Astrocyte (in vitro differentiated cells and primary cell): ENCODE measurements at regions not wholly inside any gene's neighbourhood (a gene's known extent, or its start where the extent isn't known, plus 50 kb on each side); places are given as distances from the start of the nearest gene placed in this dataset.

Source experiments
- CTCF ChIP-seq: IDR thresholded peaks from 2 replicates; pipeline ENCODE4 v1.5.1; 2011; ENCODE audit warnings: low read depth, mild to moderate bottlenecking, inconsistent platforms, low read length, moderate library complexity; ENCODE audit not compliant: insufficient read depth
- EZH2 ChIP-seq: IDR thresholded peaks from 2 replicates; pipeline ENCODE4 v1.6.1; 2012; ENCODE audit warnings: mild to moderate bottlenecking, low read length, inconsistent platforms; ENCODE audit not compliant: insufficient read depth

- TF ChIP-seq CTCF = no peak
- TF ChIP-seq EZH2 = no peak
Observed at GRCh38 chr10:110355922-110356627, 51.4 kb upstream of the SMNDC1 start.
